Esophagus muscularis mucosa (tissue), 4 donors: ENCODE measurements at regions not wholly inside any gene's neighbourhood (a gene's known extent, or its start where the extent isn't known, plus 50 kb on each side); places are given as distances from the start of the nearest gene placed in this dataset.
A peak's percentile ranks its signal among the peaks of the same experiment; 100 is the strongest.

Experiments
- EP300 ChIP-seq: sonication (generic); formaldehyde crosslinking; IDR thresholded peaks from one replicate; pipeline ENCODE4 v1.6.1; 2017; ENCODE audit warnings: antibody characterized with exemption
- POLR2A ChIP-seq: fragments of 450-650 bp; IDR thresholded peaks from one replicate; pipeline ENCODE4 v1.6.1; 2017; ENCODE audit warnings: antibody characterized with exemption, moderate library complexity, mild to moderate bottlenecking, low read depth
- POLR2AphosphoS5 ChIP-seq, 2 donors: sonication (generic); formaldehyde crosslinking; IDR thresholded peaks; one replicate each; pipeline ENCODE4 v1.6.1; 2017; ENCODE audit warnings: antibody characterized with exemption in 2 of 2
- TF ChIP-seq, protein P1 (sequence below), 3 experiments: fragments of 200-600 bp in 2 of 3; fragments of 450-650 bp in 1 of 3; sonication (generic) in 2 of 3; IDR thresholded peaks; one replicate each; pipeline ENCODE4 v1.5.1; 2017 to 2019; ENCODE audit warnings: antibody characterized with exemption in 3 of 3, mild to moderate bottlenecking in 2 of 3, moderate library complexity in 1 of 3

- TF ChIP-seq, protein P1, sequence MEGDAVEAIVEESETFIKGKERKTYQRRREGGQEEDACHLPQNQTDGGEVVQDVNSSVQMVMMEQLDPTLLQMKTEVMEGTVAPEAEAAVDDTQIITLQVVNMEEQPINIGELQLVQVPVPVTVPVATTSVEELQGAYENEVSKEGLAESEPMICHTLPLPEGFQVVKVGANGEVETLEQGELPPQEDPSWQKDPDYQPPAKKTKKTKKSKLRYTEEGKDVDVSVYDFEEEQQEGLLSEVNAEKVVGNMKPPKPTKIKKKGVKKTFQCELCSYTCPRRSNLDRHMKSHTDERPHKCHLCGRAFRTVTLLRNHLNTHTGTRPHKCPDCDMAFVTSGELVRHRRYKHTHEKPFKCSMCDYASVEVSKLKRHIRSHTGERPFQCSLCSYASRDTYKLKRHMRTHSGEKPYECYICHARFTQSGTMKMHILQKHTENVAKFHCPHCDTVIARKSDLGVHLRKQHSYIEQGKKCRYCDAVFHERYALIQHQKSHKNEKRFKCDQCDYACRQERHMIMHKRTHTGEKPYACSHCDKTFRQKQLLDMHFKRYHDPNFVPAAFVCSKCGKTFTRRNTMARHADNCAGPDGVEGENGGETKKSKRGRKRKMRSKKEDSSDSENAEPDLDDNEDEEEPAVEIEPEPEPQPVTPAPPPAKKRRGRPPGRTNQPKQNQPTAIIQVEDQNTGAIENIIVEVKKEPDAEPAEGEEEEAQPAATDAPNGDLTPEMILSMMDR (IDR thresholded peaks at IDR 0.05) = no peak
- TF ChIP-seq POLR2AphosphoS5 (IDR thresholded peaks at IDR 0.05) = peak in 1 of 2 donors; percentile 49
- no peak for TF ChIP-seq POLR2A
- TF ChIP-seq EP300 = no peak
These were observed 259.1 kb downstream of the SYK start for GRCh38 chr9:91060520-91061343.
